Esophagus muscularis mucosa (tissue), 4 donors: ENCODE measurements at regions not wholly inside any gene's neighbourhood (a gene's known extent, or its start where the extent isn't known, plus 50 kb on each side); places are given as distances from the start of the nearest gene placed in this dataset.

Experiments used
- DNase-seq: peaks from one replicate; pipeline ENCODE4 v3.0.0-alpha.2; 2017; ENCODE audit errors: extremely low spot score
- H3K27ac ChIP-seq, 4 donors: fragments of 200-600 bp; sonication (generic); replicated peaks in 1 of 4; 1 replicate in 3 of 4; 2 replicates in 1 of 4; pipeline ENCODE4 v1.5.1; 2016 to 2019; ENCODE audit warnings: mild to moderate bottlenecking in 1 of 4
- H3K27me3 ChIP-seq, 4 donors: fragments of 200-600 bp; sonication (generic); one replicate each; pipeline versions ENCODE4 v1.5.1 to v1.6.0; 2016 to 2019
- H3K36me3 ChIP-seq, 4 donors: fragments of 200-600 bp; sonication (generic); one replicate each; pipeline ENCODE4 v1.5.1; 2016 to 2019
- H3K4me1 ChIP-seq, 4 donors: fragments of 200-600 bp; sonication (generic); one replicate each; pipeline ENCODE4 v1.5.1; 2016 to 2019
- H3K4me3 ChIP-seq, 4 donors: fragments of 200-600 bp; sonication (generic); 1 replicate in 2 of 4; 2 replicates in 2 of 4; pipeline ENCODE4 v1.5.1; 2016 to 2019; ENCODE audit warnings: mild to moderate bottlenecking in 4 of 4, moderate library complexity in 1 of 4
- H3K9me3 ChIP-seq, 4 donors: fragments of 200-600 bp; sonication (generic); 1 replicate in 3 of 4; 2 replicates in 1 of 4; pipeline ENCODE4 v1.5.1; 2016 to 2019
- EP300 ChIP-seq: sonication (generic); formaldehyde crosslinking; IDR thresholded peaks from one replicate; pipeline ENCODE4 v1.6.1; 2017; ENCODE audit warnings: antibody characterized with exemption
- POLR2A ChIP-seq: fragments of 450-650 bp; IDR thresholded peaks from one replicate; pipeline ENCODE4 v1.6.1; 2017; ENCODE audit warnings: antibody characterized with exemption, moderate library complexity, mild to moderate bottlenecking, low read depth
- POLR2AphosphoS5 ChIP-seq, 2 donors: sonication (generic); formaldehyde crosslinking; IDR thresholded peaks; one replicate each; pipeline ENCODE4 v1.6.1; 2017; ENCODE audit warnings: antibody characterized with exemption in 2 of 2
- WGBS: methylation state at CpG from one replicate; pipeline ENCODE4 v1.1.5; 2018; 5-methylcytosine and 5-hydroxymethylcytosine counted together
- intact Hi-C: fragments of 100-400 bp; cut with DNase I; formaldehyde crosslinking; loops from one replicate; pipeline ENCODE4 v1.15.1; 2023
- TF ChIP-seq, protein P1 (sequence below), 3 experiments: fragments of 200-600 bp in 2 of 3; fragments of 450-650 bp in 1 of 3; sonication (generic) in 2 of 3; IDR thresholded peaks; one replicate each; pipeline ENCODE4 v1.5.1; 2017 to 2019; ENCODE audit warnings: antibody characterized with exemption in 3 of 3, mild to moderate bottlenecking in 2 of 3, moderate library complexity in 1 of 3

DNA sequence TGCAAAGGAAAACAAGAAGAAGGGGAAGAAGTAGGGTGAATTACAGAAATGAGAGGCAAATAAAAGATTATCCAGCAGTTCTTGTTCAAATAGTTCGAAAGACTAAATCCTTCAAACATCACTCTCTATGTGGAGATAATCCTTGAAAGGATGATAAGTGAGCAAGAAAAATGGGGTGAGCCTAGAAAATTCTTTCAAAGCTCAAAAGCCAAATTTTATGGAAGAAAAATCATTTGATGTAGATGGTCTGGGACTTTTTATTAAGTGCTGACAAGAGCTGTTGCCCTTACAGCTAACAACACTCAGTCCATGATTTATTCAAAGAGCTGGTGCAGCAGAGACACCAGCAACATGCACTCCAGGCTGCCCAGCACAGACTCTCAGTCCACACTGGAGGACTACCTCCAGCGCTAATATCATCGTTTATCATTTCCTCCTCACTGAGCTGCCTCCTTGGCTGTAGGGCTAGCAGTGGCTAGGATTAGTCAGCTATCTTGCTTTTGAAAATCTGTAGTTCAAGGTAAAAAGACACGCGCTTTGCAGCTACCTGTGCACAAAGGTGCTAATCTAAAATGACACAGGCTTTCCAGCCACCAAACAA is 264.8 kb upstream of the KIF2A start:
- intact Hi-C loops, result no loop called here
- DNase-seq, result no peak
- Histone ChIP-seq H3K4me1 (no peaks in the 10 kb centered on the region), H3K9me3 (no peaks in the 10 kb centered on the region), H3K27ac (no peak overlapping the region), H3K4me3 (no peak overlapping the region), H3K36me3 (no peaks in the 10 kb centered on the region), H3K27me3 (no peaks in the 10 kb centered on the region)
- 37% methylated on average over 3 of the region's 5 CpGs for WGBS
- TF ChIP-seq EP300, result no peak
- TF ChIP-seq POLR2A, result no peak
- TF ChIP-seq, protein P1, sequence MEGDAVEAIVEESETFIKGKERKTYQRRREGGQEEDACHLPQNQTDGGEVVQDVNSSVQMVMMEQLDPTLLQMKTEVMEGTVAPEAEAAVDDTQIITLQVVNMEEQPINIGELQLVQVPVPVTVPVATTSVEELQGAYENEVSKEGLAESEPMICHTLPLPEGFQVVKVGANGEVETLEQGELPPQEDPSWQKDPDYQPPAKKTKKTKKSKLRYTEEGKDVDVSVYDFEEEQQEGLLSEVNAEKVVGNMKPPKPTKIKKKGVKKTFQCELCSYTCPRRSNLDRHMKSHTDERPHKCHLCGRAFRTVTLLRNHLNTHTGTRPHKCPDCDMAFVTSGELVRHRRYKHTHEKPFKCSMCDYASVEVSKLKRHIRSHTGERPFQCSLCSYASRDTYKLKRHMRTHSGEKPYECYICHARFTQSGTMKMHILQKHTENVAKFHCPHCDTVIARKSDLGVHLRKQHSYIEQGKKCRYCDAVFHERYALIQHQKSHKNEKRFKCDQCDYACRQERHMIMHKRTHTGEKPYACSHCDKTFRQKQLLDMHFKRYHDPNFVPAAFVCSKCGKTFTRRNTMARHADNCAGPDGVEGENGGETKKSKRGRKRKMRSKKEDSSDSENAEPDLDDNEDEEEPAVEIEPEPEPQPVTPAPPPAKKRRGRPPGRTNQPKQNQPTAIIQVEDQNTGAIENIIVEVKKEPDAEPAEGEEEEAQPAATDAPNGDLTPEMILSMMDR (IDR thresholded peaks at IDR 0.05), result no peak
- no peak for TF ChIP-seq POLR2AphosphoS5 (IDR thresholded peaks at IDR 0.05)

- intact Hi-C loops, result no loop called here
- H3K9me3 ChIP-seq, result no peaks in the 10 kb centered on the region
- DNase-seq, result no peak
- H3K27ac ChIP-seq, result no peak overlapping the region
- TF ChIP-seq POLR2AphosphoS5 (IDR thresholded peaks at IDR 0.05), result no peak
- TF ChIP-seq, protein P1 (IDR thresholded peaks at IDR 0.05), result no peak
- no peak for TF ChIP-seq POLR2A
- TF ChIP-seq EP300, result no peak
- no peaks in the 10 kb centered on the region for H3K27me3 ChIP-seq
- H3K4me3 ChIP-seq, result no peak overlapping the region
- WGBS, result 64% methylated on average over 3 of the region's 3 CpGs
- H3K4me1 ChIP-seq, result no peaks in the 10 kb centered on the region
- H3K36me3 ChIP-seq, result no peaks in the 10 kb centered on the region
These were observed 264.0 kb upstream of the KIF2A start for GRCh38 chr5:62042007-62042406.

- no peak overlapping the region for H3K27ac ChIP-seq
- no peak for DNase-seq
- no peaks in the 10 kb centered on the region for H3K4me1 ChIP-seq
- 40% methylated on average over 4 of the region's 4 CpGs for WGBS
- no peaks in the 10 kb centered on the region for H3K9me3 ChIP-seq
- no peaks in the 10 kb centered on the region for H3K27me3 ChIP-seq
- intact Hi-C loops, result no loop called here
- H3K36me3 ChIP-seq, result no peaks in the 10 kb centered on the region
- TF ChIP-seq, protein P1 (IDR thresholded peaks at IDR 0.05), result no peak
- TF ChIP-seq POLR2A, result no peak
- TF ChIP-seq EP300, result no peak
- TF ChIP-seq POLR2AphosphoS5 (IDR thresholded peaks at IDR 0.05), result no peak
- H3K4me3 ChIP-seq, result no peak overlapping the region
These were observed 262.4 kb upstream of the KIF2A start for GRCh38 chr5:62043289-62044280.

DNA sequence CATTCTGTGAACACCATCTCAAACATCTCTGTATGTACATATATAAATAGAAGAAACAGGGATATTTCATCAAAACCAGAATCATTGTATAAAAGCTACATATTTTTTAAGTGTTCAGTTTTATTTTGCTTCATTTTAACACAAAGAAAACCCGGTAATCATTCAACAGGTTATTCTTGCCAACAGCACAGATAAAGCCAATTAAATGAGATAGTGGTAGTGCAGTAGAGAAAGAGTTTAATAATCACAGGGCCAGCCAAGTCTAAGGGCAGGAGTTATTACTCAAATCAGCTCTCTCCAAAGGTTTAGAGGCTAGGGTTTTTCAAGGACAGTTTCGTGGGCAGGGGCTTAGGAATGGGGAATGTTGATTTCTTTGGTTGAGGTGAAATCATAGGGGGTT is 261.0 kb upstream of the KIF2A start:
- H3K27me3 ChIP-seq, result no peaks in the 10 kb centered on the region
- no peaks in the 10 kb centered on the region for H3K4me1 ChIP-seq
- H3K27ac ChIP-seq, result no peak overlapping the region
- no peak overlapping the region for H3K4me3 ChIP-seq
- DNase-seq, result no peak
- no peaks in the 10 kb centered on the region for H3K36me3 ChIP-seq
- WGBS, result 73% methylated on average over 2 of the region's 2 CpGs
- no peaks in the 10 kb centered on the region for H3K9me3 ChIP-seq
- intact Hi-C loops, result no loop called here
- TF ChIP-seq EP300 (no peak), POLR2AphosphoS5 (IDR thresholded peaks at IDR 0.05) (no peak), POLR2A (no peak)
- TF ChIP-seq, protein P1 (IDR thresholded peaks at IDR 0.05), result no peak
